ENCODE measurements at regions not wholly inside any gene's neighbourhood (a gene's known extent, or its start where the extent isn't known, plus 50 kb on each side); places are given as distances from the start of the nearest gene placed in this dataset.

- TF ChIP-seq CTCF (IDR thresholded peaks at IDR 0.05) (no peak), EP300 (IDR thresholded peaks at IDR 0.05) (no peak)
Observed at GRCh38 chr13:23506071-23506806, 64.0 kb upstream of the TNFRSF19 start.
